ENCODE measurements at regions not wholly inside any gene's neighbourhood (a gene's known extent, or its start where the extent isn't known, plus 50 kb on each side); places are given as distances from the start of the nearest gene placed in this dataset.

DNA sequence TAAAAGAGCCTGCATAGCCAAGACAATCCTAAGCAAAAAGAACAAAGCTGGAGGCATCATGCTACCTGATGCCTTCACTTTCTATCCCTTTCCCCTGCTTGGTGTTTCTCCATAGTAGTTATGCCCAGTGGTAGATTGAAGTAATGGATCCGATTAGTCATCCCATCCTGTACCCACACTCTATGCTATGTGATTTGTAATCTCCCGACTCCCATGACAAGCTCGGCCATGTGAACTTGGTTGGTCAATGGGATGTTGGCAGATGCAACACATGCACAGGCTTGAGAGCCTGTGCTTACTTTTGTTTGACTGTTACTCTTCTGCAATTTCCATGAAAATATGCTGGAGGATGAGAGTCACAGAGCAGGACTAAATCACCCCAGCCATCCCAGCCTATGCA, 334.9 kb upstream of the DPH6 start:
- H3K9me3 Mint-ChIP-seq: peaks cover 5 to 19% of the 10 kb centered on the region in 2 donors
- H3K27ac Mint-ChIP-seq: no peak overlapping the region
- ATAC-seq: no peak
- DNase-seq (ENCODE audit: low spot score in 2 of 2): no peak
- peaks cover 0 to 8% of the 10 kb centered on the region in 2 donors for H3K36me3 Mint-ChIP-seq

GRCh38 chr15:35885870-35886269, 339.9 kb upstream of the DPH6 start:
- Mint-ChIP-seq H3K36me3 (peaks cover 0 to 6% of the 10 kb centered on the region in 2 donors), H3K9me3 (peaks cover 0 to 11% of the 10 kb centered on the region in 2 donors), H3K27ac (no peak overlapping the region)
- DNase-seq (ENCODE audit: low spot score in 2 of 2) (no peak), ATAC-seq (no peak)

DNA sequence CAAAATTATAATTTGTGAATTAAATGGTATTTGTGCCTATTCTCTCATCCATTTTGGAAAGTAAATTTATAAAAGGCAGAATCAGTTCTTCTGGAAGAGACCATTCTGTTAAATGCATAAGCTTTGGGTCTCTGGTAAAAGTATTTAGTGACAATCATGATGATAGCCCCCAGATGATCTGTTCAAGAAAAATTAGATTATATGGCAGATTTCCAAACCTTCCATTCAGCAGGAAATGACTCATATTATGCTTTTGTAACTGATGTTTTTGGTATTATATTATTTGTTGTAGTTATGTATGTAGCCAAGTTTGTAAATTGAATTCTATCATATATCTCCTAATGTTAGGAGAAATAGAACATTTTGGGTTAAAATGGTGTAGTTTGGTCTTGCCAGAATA, 340.8 kb upstream of the DPH6 start:
- DNase-seq (ENCODE audit: low spot score in 2 of 2) (no peak), ATAC-seq (no peak)
- Mint-ChIP-seq H3K9me3 (peaks cover 0 to 9% of the 10 kb centered on the region in 2 donors), H3K27ac (no peak overlapping the region), H3K36me3 (peaks cover 0 to 6% of the 10 kb centered on the region in 2 donors)

GRCh38 chr15:35888815-35889214, 342.9 kb upstream of the DPH6 start:
- no peak overlapping the region for H3K27ac Mint-ChIP-seq
- ATAC-seq (no peak), DNase-seq (ENCODE audit: low spot score in 2 of 2) (no peak)
- H3K9me3 Mint-ChIP-seq: peaks cover 0 to 5% of the 10 kb centered on the region in 2 donors
- H3K36me3 Mint-ChIP-seq: peaks cover 0 to 6% of the 10 kb centered on the region in 2 donors

GRCh38 chr15:35907511-35907910, 361.5 kb upstream of the DPH6 start:
- DNase-seq (ENCODE audit: low spot score in 2 of 2) (no peak), ATAC-seq (no peak)
- no peaks in the 10 kb centered on the region for H3K36me3 Mint-ChIP-seq
- peaks cover 2 to 7% of the 10 kb centered on the region in 2 donors for H3K9me3 Mint-ChIP-seq
- no peak overlapping the region for H3K27ac Mint-ChIP-seq

DNA sequence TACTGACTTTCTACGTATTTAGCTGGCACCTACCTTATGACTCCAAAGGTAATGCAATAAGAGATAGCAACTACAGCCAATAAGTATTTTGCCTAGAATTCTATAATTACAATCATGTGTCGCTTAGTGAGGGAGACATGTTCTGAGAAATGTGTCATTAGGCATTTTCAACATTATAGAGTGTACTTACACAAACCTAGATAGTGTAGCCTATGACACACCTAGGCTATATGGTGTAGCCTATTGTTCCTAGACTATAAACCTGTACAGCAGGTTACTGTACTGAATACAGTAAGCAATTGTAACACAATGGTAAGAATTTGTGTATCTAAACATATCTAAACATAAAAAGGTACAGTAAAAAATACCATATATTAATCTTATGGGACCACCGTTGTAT, 363.4 kb upstream of the DPH6 start:
- Mint-ChIP-seq H3K9me3 (no peaks in the 10 kb centered on the region), H3K27ac (no peak overlapping the region), H3K36me3 (no peaks in the 10 kb centered on the region)
- DNase-seq (ENCODE audit: low spot score in 2 of 2): no peak
- ATAC-seq: no peak

GRCh38 chr15:35910227-35910626, 364.3 kb upstream of the DPH6 start:
- Mint-ChIP-seq H3K36me3 (peaks cover 0 to 3% of the 10 kb centered on the region in 2 donors), H3K27ac (no peak overlapping the region), H3K9me3 (peaks cover 3 to 6% of the 10 kb centered on the region in 2 donors)
- ATAC-seq: no peak
- no peak for DNase-seq (ENCODE audit: low spot score in 2 of 2)

DNA sequence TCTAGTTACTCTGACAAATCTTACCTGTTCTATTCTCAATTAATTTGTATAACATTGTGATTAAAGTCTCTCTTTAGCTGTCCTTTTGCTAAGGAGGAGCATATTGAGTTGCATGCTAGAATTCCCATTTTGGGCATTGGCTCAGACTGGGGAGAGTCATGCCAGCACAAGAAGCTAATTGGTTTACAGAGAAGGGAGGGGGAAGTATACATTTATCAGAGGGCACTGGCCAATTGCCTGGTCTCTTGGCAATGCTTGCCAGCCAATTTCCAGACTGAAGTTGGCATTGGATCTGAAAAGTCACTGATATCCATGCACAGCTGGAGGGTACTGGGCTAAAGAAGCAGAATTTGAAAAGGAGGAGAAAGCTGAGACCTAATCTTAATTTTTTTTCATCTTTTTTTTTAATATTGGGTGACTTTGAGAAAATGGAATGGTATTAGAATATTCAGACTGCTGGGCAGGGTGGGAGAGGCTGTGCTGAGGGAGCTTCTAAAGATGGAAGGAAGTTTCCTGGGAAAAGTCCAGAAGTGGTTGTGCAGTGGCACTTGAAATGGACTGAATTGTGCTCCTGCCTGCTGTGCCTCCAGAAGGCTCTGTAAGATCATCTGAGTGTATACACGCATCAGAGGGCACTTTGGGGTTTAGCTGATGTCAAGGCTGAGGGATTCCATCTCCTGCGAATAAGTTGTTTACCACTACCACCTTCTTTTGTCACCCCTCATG, 365.2 kb upstream of the DPH6 start:
- H3K36me3 Mint-ChIP-seq: peaks cover 0 to 5% of the 10 kb centered on the region in 2 donors
- ATAC-seq (no peak), DNase-seq (ENCODE audit: low spot score in 2 of 2) (no peak)
- no peak overlapping the region for H3K27ac Mint-ChIP-seq
- peaks cover 5 to 9% of the 10 kb centered on the region in 2 donors for H3K9me3 Mint-ChIP-seq

- no peak for ATAC-seq
- Mint-ChIP-seq H3K27ac (no peak overlapping the region), H3K9me3 (peaks cover 5 to 9% of the 10 kb centered on the region in 2 donors)
These were observed 366.2 kb upstream of the DPH6 start for GRCh38 chr15:35912196-35912595.

GRCh38 chr15:35914573-35914972, 368.6 kb upstream of the DPH6 start:
- no peak for ATAC-seq
- peaks cover 11 to 13% of the 10 kb centered on the region in 2 donors for H3K9me3 Mint-ChIP-seq

More at GRCh38 chr15:35912196-35912595, 366.2 kb upstream of the DPH6 start:
- peaks cover 0 to 5% of the 10 kb centered on the region in 2 donors for H3K36me3 Mint-ChIP-seq
- DNase-seq (ENCODE audit: low spot score in 2 of 2): no peak

GRCh38 chr15:35921046-35921445, 375.1 kb upstream of the DPH6 start:
- Mint-ChIP-seq H3K27ac (no peak overlapping the region), H3K9me3 (peaks cover 4 to 9% of the 10 kb centered on the region in 2 donors), H3K36me3 (peaks cover 0 to 6% of the 10 kb centered on the region in 2 donors)
- DNase-seq (ENCODE audit: low spot score in 2 of 2) (no peak), ATAC-seq (no peak)

More at GRCh38 chr15:35914573-35914972, 368.6 kb upstream of the DPH6 start:
- Mint-ChIP-seq H3K36me3 (peaks cover 0 to 11% of the 10 kb centered on the region in 2 donors), H3K27ac (no peak overlapping the region)
- DNase-seq (ENCODE audit: low spot score in 2 of 2): no peak

- Mint-ChIP-seq H3K36me3 (no peaks in the 10 kb centered on the region), H3K9me3 (peaks cover 0 to 3% of the 10 kb centered on the region in 2 donors), H3K27ac (no peak overlapping the region)
- no peak for DNase-seq (ENCODE audit: low spot score in 2 of 2)
- no peak for ATAC-seq
These were observed 379.5 kb upstream of the DPH6 start for GRCh38 chr15:35925275-35926006.

- Mint-ChIP-seq H3K9me3 (peaks cover 0 to 3% of the 10 kb centered on the region in 2 donors), H3K27ac (no peak overlapping the region), H3K36me3 (no peaks in the 10 kb centered on the region)
- no peak for DNase-seq (ENCODE audit: low spot score in 2 of 2)
- ATAC-seq: no peak
These were observed 380.0 kb upstream of the DPH6 start for GRCh38 chr15:35926007-35926380.

GRCh38 chr15:35928847-35929246, 382.9 kb upstream of the DPH6 start:
- Mint-ChIP-seq H3K36me3 (no peaks in the 10 kb centered on the region), H3K9me3 (peaks cover 0 to 3% of the 10 kb centered on the region in 2 donors), H3K27ac (no peak overlapping the region)
- ATAC-seq (no peak), DNase-seq (ENCODE audit: low spot score in 2 of 2) (no peak)

- ATAC-seq (peak in 1 of 2 donors; percentile 24), DNase-seq (ENCODE audit: low spot score in 2 of 2) (no peak)
- H3K9me3 Mint-ChIP-seq: peaks cover 0 to under 1% of the 10 kb centered on the region in 2 donors
- no peaks in the 10 kb centered on the region for H3K36me3 Mint-ChIP-seq
- peak overlapping the region in 1 of 2 donors; percentile 12 for H3K27ac Mint-ChIP-seq
These were observed 383.9 kb upstream of the DPH6 start for GRCh38 chr15:35929740-35930444.

DNA sequence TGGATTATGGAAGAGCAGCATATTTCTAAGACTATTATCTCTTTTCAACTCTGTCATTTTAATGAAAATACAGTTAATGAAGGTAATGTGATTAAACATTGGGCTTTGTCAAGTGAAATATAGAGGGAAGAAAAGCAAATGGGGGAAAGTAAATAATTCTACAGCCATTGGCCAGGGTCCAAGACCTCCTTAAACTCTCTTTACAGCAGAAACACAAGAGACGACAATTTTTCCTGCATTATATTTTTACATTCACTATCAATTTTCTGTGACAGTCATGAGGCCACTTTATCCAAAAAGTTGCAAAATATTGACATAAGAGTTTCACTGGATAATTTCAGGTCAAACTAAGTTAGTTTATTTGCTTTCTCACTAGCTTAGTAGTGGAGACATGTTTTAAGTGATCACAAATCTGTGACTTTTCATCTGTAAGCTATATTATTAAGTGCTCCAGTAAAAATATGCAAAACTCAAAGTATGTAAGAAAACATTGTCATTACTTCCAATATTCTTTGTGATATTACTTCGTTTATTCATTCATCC, 385.9 kb upstream of the DPH6 start:
- DNase-seq (ENCODE audit: low spot score in 2 of 2) (no peak), ATAC-seq (no peak)
- Mint-ChIP-seq H3K27ac (no peak overlapping the region), H3K36me3 (no peaks in the 10 kb centered on the region), H3K9me3 (no peaks in the 10 kb centered on the region)

DNA sequence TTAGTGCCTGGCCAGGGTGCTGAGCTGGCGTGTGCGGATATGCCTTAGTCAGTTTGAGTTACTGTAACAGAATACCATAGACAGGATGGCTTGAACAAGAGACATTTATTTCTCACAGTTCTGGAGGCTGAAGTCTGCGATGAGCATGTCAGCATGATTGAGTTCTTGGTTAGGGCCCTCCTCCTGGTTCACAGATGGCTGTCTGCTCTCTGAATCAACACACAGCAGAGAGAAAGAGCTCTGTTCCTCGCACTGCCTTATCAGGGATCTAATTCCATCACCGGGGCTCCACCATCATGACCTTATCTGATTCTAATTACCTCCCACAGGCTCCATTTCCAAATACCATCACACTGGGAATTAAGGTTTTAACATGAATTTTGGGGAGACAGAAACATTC, 386.6 kb upstream of the DPH6 start:
- Mint-ChIP-seq H3K9me3 (no peaks in the 10 kb centered on the region), H3K27ac (no peak overlapping the region), H3K36me3 (no peaks in the 10 kb centered on the region)
- ATAC-seq (no peak), DNase-seq (ENCODE audit: low spot score in 2 of 2) (no peak)
